ENCODE measurements at regions not wholly inside any gene's neighbourhood (a gene's known extent, or its start where the extent isn't known, plus 50 kb on each side); places are given as distances from the start of the nearest gene placed in this dataset.

DNA sequence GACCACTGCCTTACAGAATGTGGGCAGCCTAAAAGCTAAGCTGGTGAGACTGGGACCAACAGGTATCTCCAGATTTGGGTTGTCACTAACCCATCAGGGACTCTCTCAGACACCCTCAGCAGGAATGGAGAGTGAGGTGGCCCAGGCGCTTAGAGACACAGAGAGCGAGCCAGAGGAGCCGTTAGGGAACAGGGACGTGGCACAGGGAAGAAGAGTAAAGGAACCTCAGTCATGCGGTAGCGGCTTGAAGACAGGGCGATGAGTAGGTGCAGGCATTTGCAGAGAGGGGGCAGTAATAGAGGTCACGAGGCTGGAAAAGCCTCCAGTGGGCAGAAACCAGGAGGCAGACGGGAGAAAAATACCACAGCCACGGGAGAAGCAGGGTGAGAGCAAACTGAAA, 158.0 kb upstream of the CCND2 start (continued):
- TF ChIP-seq, protein P1, sequence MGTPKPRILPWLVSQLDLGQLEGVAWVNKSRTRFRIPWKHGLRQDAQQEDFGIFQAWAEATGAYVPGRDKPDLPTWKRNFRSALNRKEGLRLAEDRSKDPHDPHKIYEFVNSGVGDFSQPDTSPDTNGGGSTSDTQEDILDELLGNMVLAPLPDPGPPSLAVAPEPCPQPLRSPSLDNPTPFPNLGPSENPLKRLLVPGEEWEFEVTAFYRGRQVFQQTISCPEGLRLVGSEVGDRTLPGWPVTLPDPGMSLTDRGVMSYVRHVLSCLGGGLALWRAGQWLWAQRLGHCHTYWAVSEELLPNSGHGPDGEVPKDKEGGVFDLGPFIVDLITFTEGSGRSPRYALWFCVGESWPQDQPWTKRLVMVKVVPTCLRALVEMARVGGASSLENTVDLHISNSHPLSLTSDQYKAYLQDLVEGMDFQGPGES (IDR thresholded peaks at IDR 0.05): no peak
- TF ChIP-seq RUNX3 (IDR thresholded peaks at IDR 0.05; ENCODE audit: low read length): no peak
- TF ChIP-seq, protein P2, sequence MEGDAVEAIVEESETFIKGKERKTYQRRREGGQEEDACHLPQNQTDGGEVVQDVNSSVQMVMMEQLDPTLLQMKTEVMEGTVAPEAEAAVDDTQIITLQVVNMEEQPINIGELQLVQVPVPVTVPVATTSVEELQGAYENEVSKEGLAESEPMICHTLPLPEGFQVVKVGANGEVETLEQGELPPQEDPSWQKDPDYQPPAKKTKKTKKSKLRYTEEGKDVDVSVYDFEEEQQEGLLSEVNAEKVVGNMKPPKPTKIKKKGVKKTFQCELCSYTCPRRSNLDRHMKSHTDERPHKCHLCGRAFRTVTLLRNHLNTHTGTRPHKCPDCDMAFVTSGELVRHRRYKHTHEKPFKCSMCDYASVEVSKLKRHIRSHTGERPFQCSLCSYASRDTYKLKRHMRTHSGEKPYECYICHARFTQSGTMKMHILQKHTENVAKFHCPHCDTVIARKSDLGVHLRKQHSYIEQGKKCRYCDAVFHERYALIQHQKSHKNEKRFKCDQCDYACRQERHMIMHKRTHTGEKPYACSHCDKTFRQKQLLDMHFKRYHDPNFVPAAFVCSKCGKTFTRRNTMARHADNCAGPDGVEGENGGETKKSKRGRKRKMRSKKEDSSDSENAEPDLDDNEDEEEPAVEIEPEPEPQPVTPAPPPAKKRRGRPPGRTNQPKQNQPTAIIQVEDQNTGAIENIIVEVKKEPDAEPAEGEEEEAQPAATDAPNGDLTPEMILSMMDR (IDR thresholded peaks at IDR 0.05 in 2 of 3, conservative IDR thresholded peaks at IDR 0.05 in 1 of 3; ENCODE audit: control insufficient read depth in 2 of 3, extremely low read depth in 1 of 3, insufficient read depth in 1 of 3, low read depth in 3 of 3, low read length in 3 of 3): peak in 1 of 3 experiments; percentile 22; a peak in 2 of 6 replicates
- TF ChIP-seq, protein P3, sequence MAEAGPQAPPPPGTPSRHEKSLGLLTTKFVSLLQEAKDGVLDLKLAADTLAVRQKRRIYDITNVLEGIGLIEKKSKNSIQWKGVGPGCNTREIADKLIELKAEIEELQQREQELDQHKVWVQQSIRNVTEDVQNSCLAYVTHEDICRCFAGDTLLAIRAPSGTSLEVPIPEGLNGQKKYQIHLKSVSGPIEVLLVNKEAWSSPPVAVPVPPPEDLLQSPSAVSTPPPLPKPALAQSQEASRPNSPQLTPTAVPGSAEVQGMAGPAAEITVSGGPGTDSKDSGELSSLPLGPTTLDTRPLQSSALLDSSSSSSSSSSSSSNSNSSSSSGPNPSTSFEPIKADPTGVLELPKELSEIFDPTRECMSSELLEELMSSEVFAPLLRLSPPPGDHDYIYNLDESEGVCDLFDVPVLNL (IDR thresholded peaks at IDR 0.05; ENCODE audit: low read depth, low read length): no peak
- TF ChIP-seq ZNF24 (IDR thresholded peaks at IDR 0.05): no peak

DNA sequence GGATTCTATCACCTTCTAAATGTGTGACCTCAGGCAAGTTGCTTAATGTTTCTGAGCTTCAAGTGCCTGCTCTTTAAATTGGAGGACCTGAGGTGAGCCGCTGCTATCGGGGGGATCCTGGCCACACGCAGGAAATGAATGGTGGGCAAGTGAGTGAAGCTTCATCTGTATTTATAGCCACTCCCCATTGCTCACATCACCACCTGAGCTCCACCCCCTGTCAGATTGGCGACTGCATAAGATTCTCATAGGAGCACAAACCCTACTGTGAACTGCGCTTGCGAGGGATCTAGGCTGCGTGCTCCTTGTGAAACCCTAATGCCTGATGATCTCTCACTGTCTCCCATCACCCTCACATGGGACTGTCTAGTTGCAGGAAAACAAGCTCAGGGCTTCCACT, 158.6 kb upstream of the CCND2 start:
- Histone ChIP-seq H3K4me1 (ENCODE audit: control insufficient read depth, insufficient read depth, low read length) (peaks cover 59% of the 10 kb centered on the region), H3K27me3 (replicated peaks in 1 of 2; ENCODE audit: control insufficient read depth in 2 of 2, insufficient read depth in 2 of 2, low read length in 1 of 2) (no peaks in the 10 kb centered on the region), H3K9me3 (replicated peaks; ENCODE audit: control insufficient read depth, insufficient read depth, low read length) (no peaks in the 10 kb centered on the region), H4K20me1 (ENCODE audit: control insufficient read depth, insufficient read depth) (no peaks in the 10 kb centered on the region), H3K36me3 (ENCODE audit: control insufficient read depth in 2 of 2, insufficient read depth in 2 of 2, low read length in 1 of 2) (no peaks in the 10 kb centered on the region; a peak in 1 of 4 replicates), H2AFZ (ENCODE audit: control insufficient read depth, low read depth, low read length) (no peak overlapping the region), H3K4me2 (ENCODE audit: control insufficient read depth, insufficient read depth) (peak overlapping the region; percentile 52; the same call in 1 of the 2 replicates), H3K27ac (ENCODE audit: control insufficient read depth, insufficient read depth) (no peak overlapping the region), H3K79me2 (ENCODE audit: control insufficient read depth, insufficient read depth, low read length) (peaks cover 13% of the 10 kb centered on the region), H3K4me3 (no peak overlapping the region), H3K9ac (ENCODE audit: control insufficient read depth, insufficient read depth, low read length) (no peak overlapping the region)
- FAIRE-seq: no peak
- peak; percentile 18 for ATAC-seq
- ChIA-PET SMC1A (ENCODE audit: uncharacterized antibody, unreplicated experiment) (interaction anchor here (0.6 to 13.3 kb wide), 13 partner anchors 7 to 211 kb away, joined by 3 to 395 read pairs (median 11); partner anchors contain the start of gene CCND2), CTCF (interaction anchor here (0.8 to 9.7 kb wide), 10 partner anchors 26 to 158 kb away, joined by 3 to 256 read pairs (median 4); partner anchors contain the start of gene CCND2), POLR2A (interaction anchor here (0.6 to 10.2 kb wide), 12 partner anchors 20 to 182 kb away, joined by 3 to 245 read pairs (median 6); partner anchors contain the start of gene CCND2), RAD21 (ENCODE audit: unreplicated experiment) (interaction anchor here (0.6 to 10.4 kb wide), 11 partner anchors 18 to 161 kb away, joined by 3 to 360 read pairs (median 27); partner anchors contain the start of gene CCND2)
- no TSS peak for BruUV-seq (replicated peaks)
- 68% methylated on average over 7 of the region's 7 CpGs for WGBS (ENCODE audit: insufficient coverage, insufficient replicate concordance, low lambda C conversion rate, missing lambda C conversion rate)
- intact Hi-C loops (cut with micrococcal nuclease; ENCODE audit: unreplicated experiment) (loop anchor here (10.0 kb wide), 1 partner anchor 230 kb away; no protein-coding TSS in a partner anchor), in situ Hi-C loops (cut with MboI) (no loop called here)
- DNase-seq (ENCODE audit: low read depth, low spot score): no peak
- no peak for TF ChIP-seq PML (IDR thresholded peaks at IDR 0.05; ENCODE audit: low read length)
- TF ChIP-seq EZH2 (IDR thresholded peaks at IDR 0.05; ENCODE audit: borderline replicate concordance, control insufficient read depth, low read depth, low read length): no peak
- TF ChIP-seq MYC (IDR thresholded peaks at IDR 0.05; ENCODE audit: insufficient read depth, insufficient read length, insufficient replicate concordance, low read length, severe bottlenecking): no peak
- TF ChIP-seq, protein P3 (IDR thresholded peaks at IDR 0.05; ENCODE audit: low read depth, low read length): no peak
- 0 out of 2 replicates have a peak, but pooled peaks have one; percentile 4 for TF ChIP-seq IKZF1 (conservative IDR thresholded peaks at IDR 0.05)
- TF ChIP-seq, protein P4, sequence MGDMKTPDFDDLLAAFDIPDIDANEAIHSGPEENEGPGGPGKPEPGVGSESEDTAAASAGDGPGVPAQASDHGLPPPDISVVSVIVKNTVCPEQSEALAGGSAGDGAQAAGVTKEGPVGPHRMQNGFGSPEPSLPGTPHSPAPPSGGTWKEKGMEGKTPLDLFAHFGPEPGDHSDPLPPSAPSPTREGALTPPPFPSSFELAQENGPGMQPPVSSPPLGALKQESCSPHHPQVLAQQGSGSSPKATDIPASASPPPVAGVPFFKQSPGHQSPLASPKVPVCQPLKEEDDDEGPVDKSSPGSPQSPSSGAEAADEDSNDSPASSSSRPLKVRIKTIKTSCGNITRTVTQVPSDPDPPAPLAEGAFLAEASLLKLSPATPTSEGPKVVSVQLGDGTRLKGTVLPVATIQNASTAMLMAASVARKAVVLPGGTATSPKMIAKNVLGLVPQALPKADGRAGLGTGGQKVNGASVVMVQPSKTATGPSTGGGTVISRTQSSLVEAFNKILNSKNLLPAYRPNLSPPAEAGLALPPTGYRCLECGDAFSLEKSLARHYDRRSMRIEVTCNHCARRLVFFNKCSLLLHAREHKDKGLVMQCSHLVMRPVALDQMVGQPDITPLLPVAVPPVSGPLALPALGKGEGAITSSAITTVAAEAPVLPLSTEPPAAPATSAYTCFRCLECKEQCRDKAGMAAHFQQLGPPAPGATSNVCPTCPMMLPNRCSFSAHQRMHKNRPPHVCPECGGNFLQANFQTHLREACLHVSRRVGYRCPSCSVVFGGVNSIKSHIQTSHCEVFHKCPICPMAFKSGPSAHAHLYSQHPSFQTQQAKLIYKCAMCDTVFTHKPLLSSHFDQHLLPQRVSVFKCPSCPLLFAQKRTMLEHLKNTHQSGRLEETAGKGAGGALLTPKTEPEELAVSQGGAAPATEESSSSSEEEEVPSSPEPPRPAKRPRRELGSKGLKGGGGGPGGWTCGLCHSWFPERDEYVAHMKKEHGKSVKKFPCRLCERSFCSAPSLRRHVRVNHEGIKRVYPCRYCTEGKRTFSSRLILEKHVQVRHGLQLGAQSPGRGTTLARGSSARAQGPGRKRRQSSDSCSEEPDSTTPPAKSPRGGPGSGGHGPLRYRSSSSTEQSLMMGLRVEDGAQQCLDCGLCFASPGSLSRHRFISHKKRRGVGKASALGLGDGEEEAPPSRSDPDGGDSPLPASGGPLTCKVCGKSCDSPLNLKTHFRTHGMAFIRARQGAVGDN (IDR thresholded peaks at IDR 0.05): peak; percentile 7; the same call in 1 of the 2 replicates
